Nephron (organoid): ENCODE measurements at regions not wholly inside any gene's neighbourhood (a gene's known extent, or its start where the extent isn't known, plus 50 kb on each side); places are given as distances from the start of the nearest gene placed in this dataset.

Source experiments
- H3K27ac Mint-ChIP-seq, 3 experiments: 2 replicates each; pipeline ENCODE4 v1.8.0; 2020; ENCODE audit warnings: mixed read lengths in 3 of 3, mild to moderate bottlenecking in 2 of 3, moderate library complexity in 1 of 3
- H3K27me3 Mint-ChIP-seq: 2 replicates; pipeline ENCODE4 v1.8.0; 2021; ENCODE audit warnings: low read depth, mild to moderate bottlenecking, moderate library complexity, mixed read lengths
- H3K36me3 Mint-ChIP-seq: 2 replicates; pipeline ENCODE4 v1.8.0; 2020; ENCODE audit warnings: low read depth, mixed read lengths
- H3K4me1 Mint-ChIP-seq: 2 replicates; pipeline ENCODE4 v1.8.0; 2020; ENCODE audit warnings: mixed read lengths
- H3K4me3 Mint-ChIP-seq, 3 experiments: 2 replicates each; pipeline ENCODE4 v1.8.0; 2020; ENCODE audit warnings: mild to moderate bottlenecking in 3 of 3, mixed read lengths in 3 of 3, moderate library complexity in 2 of 3
- H3K9me3 Mint-ChIP-seq: 2 replicates; pipeline ENCODE4 v1.8.0; 2020; ENCODE audit warnings: mixed read lengths
- TF ChIP-seq, protein P1 (sequence below), 3 experiments: fragments of 200-600 bp; sonication (generic); IDR thresholded peaks; one replicate each; pipeline ENCODE4 v1.5.0; 2021; ENCODE audit warnings: antibody characterized with exemption in 3 of 3; ENCODE audit not compliant: unreplicated experiment in 3 of 3

DNA sequence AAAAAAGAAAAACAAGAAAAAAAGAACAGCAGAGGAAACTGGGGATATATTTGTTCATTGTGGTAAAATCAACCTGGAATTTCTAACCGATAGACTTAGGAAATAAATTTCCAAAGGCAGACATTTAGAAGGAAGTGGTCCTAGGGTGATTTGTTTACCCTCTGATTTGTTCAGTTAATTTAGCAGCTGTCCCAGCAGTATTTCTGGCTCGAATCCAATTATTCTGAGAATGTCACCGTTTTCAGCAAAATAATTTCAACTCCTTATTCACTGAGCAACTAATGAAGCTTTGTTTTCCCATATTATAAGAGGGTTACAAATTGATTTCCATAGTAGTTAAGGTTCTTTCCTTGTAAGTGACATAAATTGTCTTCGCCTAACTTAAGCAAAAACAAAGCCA, 285.2 kb upstream of the SYT10 start:
- Mint-ChIP-seq H3K4me1 (no peaks in the 10 kb centered on the region), H3K4me3 (no peak overlapping the region), H3K36me3 (no peaks in the 10 kb centered on the region), H3K9me3 (peaks cover 9% of the 10 kb centered on the region), H3K27ac (no peak overlapping the region), H3K27me3 (no peaks in the 10 kb centered on the region)
- TF ChIP-seq, protein P1, sequence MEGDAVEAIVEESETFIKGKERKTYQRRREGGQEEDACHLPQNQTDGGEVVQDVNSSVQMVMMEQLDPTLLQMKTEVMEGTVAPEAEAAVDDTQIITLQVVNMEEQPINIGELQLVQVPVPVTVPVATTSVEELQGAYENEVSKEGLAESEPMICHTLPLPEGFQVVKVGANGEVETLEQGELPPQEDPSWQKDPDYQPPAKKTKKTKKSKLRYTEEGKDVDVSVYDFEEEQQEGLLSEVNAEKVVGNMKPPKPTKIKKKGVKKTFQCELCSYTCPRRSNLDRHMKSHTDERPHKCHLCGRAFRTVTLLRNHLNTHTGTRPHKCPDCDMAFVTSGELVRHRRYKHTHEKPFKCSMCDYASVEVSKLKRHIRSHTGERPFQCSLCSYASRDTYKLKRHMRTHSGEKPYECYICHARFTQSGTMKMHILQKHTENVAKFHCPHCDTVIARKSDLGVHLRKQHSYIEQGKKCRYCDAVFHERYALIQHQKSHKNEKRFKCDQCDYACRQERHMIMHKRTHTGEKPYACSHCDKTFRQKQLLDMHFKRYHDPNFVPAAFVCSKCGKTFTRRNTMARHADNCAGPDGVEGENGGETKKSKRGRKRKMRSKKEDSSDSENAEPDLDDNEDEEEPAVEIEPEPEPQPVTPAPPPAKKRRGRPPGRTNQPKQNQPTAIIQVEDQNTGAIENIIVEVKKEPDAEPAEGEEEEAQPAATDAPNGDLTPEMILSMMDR (IDR thresholded peaks at IDR 0.05; ENCODE audit: unreplicated experiment in 3 of 3), result no peak

DNA sequence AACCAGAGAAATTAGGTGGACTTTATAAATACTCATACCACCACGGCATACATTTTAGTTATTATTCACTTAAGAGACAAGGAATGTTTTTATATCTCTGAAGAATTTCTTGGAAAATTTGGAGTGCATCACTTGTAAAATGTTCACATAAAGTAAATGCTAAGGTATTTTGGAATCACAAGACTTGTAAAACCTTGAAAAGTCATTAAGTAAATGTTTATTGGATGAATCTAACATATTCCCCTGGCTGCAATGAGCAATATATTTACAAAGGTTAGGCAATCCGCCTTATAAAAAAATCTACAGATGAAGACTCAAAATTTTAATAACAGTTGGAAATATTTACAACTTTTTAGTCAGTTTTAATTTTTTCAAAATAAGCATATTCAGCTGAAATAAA, 287.4 kb upstream of the ALG10 start:
- peaks cover 3% of the 10 kb centered on the region for H3K27me3 Mint-ChIP-seq
- H3K4me3 Mint-ChIP-seq, result no peak overlapping the region
- no peaks in the 10 kb centered on the region for H3K36me3 Mint-ChIP-seq
- H3K4me1 Mint-ChIP-seq, result no peaks in the 10 kb centered on the region
- TF ChIP-seq, protein P1 (IDR thresholded peaks at IDR 0.05; ENCODE audit: unreplicated experiment in 3 of 3), result no peak
- no peak overlapping the region for H3K27ac Mint-ChIP-seq
- H3K9me3 Mint-ChIP-seq, result peaks cover 10% of the 10 kb centered on the region

DNA sequence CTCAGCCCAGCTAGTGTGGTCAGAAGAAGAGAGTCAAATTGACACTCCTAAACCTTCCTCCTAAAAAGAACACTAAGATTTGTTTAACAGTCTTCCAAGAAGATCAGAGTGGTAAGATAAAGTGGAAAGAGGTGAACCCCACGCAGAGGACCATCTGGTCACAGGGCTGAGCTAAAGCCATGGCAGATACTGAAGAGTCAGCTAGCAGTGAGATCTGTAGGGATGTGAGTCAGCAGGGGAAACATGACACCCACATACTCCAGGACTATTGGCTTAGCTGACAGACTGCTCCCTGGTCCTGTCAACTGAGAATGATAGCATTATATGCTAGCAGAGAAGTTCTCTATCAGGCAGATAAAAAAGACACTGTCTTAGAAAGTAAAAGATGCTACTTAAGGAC, 269.4 kb upstream of the ALG10 start:
- TF ChIP-seq, protein P1 (IDR thresholded peaks at IDR 0.05; ENCODE audit: unreplicated experiment in 3 of 3), result no peak
- H3K36me3 Mint-ChIP-seq, result no peaks in the 10 kb centered on the region
- no peak overlapping the region for H3K4me3 Mint-ChIP-seq
- no peaks in the 10 kb centered on the region for H3K27me3 Mint-ChIP-seq
- H3K27ac Mint-ChIP-seq, result no peak overlapping the region
- H3K9me3 Mint-ChIP-seq, result no peaks in the 10 kb centered on the region
- no peaks in the 10 kb centered on the region for H3K4me1 Mint-ChIP-seq

DNA sequence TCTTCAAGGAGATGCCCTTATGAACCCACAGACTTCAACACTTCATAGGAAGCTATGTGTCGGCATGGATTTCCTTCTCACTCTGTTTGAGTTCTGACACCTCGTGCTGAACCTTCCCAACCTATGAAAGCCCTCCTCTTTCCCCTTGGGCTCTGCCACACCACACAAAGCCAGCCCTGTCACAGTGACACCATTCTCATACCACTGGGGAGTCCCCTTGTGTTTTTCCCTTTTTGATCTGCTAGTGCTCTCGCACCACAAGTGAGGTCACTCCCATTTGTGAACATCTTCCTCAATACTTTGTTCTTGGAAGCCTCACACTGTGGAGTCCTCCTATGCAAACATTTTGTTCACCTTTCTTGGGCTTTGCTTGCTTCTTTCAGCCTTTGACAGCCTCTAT, 264.6 kb upstream of the ALG10 start:
- no peaks in the 10 kb centered on the region for H3K27me3 Mint-ChIP-seq
- H3K36me3 Mint-ChIP-seq, result no peaks in the 10 kb centered on the region
- no peaks in the 10 kb centered on the region for H3K4me1 Mint-ChIP-seq
- no peak overlapping the region for H3K4me3 Mint-ChIP-seq
- no peak overlapping the region for H3K27ac Mint-ChIP-seq
- TF ChIP-seq, protein P1 (IDR thresholded peaks at IDR 0.05; ENCODE audit: unreplicated experiment in 3 of 3), result no peak
- no peaks in the 10 kb centered on the region for H3K9me3 Mint-ChIP-seq

DNA sequence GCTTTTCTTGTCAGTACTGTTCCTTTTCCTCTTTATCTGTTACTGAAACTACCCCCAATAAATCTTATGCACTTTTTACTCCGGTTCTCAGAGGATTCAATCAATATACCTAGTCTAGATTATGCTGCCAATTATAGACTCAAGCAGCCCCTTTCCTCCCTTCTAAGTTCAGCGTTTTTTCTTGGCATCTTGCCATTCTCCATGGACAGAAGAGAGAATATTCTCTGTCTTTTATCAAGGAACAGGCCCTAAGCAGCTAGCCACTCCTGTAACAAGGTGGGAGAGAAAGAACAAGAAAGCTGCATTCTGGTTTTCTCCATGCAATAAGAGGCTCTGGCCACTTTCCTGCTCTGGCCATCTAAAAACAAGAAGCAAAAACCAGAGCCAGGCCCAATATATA, 263.0 kb upstream of the ALG10 start:
- H3K36me3 Mint-ChIP-seq, result no peaks in the 10 kb centered on the region
- TF ChIP-seq, protein P1 (IDR thresholded peaks at IDR 0.05; ENCODE audit: unreplicated experiment in 3 of 3), result no peak
- H3K4me1 Mint-ChIP-seq, result no peaks in the 10 kb centered on the region
- H3K4me3 Mint-ChIP-seq, result no peak overlapping the region
- H3K9me3 Mint-ChIP-seq, result no peaks in the 10 kb centered on the region
- no peak overlapping the region for H3K27ac Mint-ChIP-seq
- no peaks in the 10 kb centered on the region for H3K27me3 Mint-ChIP-seq

DNA sequence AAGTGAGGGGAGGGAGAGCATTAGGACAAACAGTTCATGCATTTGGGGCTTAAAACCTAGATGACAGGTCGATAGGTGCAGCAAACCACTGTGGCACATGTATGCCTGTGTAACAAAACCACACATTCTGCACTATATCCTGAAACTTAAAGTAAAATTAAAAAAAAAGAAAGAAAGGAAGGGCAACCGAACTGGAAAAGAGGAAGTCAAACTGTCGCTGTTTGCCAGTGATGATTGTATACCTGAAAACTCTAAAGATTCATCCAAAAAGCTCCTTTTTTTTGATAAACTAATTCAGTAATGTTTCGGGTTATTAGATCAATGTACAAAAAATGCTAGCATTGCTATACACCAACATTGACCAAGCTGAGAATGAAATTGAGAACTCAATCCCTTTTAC, 259.0 kb upstream of the ALG10 start:
- H3K36me3 Mint-ChIP-seq, result no peaks in the 10 kb centered on the region
- no peaks in the 10 kb centered on the region for H3K27me3 Mint-ChIP-seq
- TF ChIP-seq, protein P1 (IDR thresholded peaks at IDR 0.05; ENCODE audit: unreplicated experiment in 3 of 3), result no peak
- H3K9me3 Mint-ChIP-seq, result no peaks in the 10 kb centered on the region
- H3K4me3 Mint-ChIP-seq, result no peak overlapping the region
- no peak overlapping the region for H3K27ac Mint-ChIP-seq
- no peaks in the 10 kb centered on the region for H3K4me1 Mint-ChIP-seq
